DMS53 treated with DMSO at 0.1 percent for 48 hours (cell line): ENCODE measurements at regions not wholly inside any gene's neighbourhood (a gene's known extent, or its start where the extent isn't known, plus 50 kb on each side); places are given as distances from the start of the nearest gene placed in this dataset.

ENCODE experiments used
- DNase-seq: peaks from one replicate; lab custom pipeline; 2025; ENCODE audit not compliant: unreplicated experiment; lab: John Stamatoyannopoulos, UW

DNA sequence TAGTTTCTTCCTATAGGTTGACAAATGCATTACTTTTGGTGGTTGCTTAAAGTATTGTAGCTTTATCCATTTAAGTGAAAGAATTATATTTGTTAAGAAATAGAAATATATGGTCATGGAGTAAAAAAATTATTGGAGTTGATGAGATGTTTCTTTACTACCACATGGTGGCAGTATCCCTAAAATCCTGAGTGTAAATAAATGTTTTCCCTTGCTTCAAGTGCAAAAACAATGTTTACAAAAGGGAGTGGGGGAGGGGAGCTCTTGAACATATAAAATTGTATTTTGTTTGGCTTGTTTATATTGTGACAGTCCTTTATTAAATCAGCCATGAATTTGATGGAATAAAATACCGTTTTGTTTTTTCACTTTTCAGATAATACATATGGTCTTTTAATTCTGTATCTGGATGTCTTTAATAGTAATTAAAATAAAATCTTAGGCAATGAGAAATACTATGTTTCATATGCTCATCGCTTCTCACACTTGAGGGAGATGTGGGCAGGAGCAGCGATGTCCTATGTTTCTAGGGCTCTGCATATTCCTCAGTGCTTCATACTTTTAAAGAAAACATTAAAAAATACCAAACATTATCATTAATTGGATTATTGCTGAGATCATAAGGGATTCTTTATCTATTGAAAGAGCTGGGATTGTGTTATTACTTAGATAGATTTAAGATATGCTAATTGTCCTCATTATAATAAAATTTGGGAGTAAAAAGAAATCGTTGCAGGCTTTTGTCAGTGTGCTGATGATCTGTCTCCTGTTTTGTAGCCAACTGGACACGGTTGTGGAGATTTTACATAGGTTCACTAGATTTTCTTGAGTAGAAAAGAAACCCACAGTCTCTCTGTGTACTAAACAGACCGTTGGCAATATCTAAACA lies 349.7 kb downstream of the TUSC7 start:
- peak; percentile 71 for DNase-seq

DNA sequence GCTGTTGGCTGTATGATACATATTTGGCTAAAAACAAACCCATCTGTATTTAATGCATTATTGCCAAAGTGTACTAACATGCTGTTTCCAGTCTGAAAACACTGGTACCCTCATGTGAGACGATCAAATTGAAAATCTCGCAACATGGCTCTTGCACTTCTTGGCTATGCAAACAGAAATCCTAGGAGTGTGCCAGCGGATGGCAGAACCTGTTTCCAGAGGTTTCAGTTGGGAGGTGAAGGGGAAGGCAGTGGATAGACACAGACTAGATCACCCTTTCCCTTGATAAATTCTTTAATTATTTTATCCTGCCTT lies 350.3 kb downstream of the TUSC7 start:
- DNase-seq: peak; percentile 60

DNA sequence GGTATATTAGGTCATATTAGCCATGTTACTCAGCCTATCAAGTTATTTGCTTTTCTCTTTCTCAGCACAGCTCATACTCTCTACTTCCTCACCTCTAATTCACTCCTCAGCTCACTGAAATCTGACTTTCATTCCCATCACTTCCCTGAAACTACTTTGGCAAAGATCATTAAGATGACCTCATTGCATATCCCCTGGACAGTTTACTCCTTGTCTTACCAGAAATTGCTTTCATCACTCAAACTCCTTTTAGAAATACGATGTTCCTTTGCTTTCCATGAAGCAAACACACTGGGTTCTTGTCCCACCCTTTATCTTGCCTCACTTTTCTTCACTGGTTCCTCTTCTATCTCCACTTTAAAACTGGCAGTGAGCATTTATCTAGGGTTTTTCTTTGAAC lies 354.4 kb downstream of the TUSC7 start:
- no peak for DNase-seq

DNA sequence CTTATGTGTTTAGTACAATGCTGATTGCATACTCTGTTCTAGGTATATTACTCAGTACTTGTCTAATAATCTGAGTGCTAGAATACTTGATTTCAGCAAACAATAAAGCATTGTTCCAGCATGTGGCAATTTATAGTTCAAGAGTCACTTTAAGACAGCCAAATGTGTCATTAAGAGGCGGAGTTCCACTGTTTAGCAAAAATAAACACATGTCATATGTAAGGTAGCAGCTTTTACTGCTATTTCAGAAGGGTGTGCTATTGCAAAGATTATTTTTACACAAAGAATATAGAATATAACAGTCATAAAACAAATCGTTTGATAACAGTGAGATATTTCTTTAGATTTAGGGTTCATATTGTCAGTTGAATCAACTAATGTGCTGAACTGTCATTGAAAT lies 358.7 kb downstream of the TUSC7 start:
- DNase-seq: no peak

DNA sequence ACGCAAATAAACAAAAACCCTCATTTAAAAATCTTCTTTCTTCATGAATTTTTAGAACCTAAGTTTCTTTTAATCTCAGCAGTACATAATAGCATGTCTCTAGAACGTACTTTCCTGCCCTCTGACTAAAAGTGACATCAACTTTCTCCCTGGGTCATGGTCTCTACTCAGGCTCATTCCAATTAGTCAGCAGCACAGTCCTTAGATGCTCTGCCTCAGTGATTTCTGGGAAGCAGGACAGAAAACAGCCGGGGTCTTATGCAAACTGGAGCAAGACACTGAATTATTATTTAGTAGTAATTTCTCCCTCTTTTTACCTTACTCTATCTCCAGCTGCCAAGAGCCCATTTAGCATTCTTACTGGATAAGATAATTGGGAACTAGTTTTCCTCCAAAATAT lies 365.2 kb downstream of the TUSC7 start:
- DNase-seq: no peak

DNA sequence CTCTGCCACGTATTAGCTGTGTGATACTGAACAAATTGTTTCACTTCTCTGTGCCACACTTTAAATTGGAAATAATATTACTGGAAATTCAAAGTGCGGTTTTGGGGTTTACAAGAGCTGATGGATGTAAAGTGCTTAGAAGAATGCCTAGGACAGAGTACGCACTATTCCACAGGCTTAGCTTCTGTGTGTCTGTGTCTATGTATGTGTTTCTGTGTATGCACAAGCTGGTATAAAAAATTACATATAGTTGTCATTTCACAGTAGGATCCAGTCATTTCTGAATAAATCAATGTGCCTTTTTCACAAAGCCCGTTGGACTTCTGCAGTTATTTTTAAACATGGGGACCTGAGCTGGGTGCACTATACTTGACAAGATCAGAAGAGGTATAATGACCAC lies 370.4 kb downstream of the TUSC7 start:
- DNase-seq: no peak

DNA sequence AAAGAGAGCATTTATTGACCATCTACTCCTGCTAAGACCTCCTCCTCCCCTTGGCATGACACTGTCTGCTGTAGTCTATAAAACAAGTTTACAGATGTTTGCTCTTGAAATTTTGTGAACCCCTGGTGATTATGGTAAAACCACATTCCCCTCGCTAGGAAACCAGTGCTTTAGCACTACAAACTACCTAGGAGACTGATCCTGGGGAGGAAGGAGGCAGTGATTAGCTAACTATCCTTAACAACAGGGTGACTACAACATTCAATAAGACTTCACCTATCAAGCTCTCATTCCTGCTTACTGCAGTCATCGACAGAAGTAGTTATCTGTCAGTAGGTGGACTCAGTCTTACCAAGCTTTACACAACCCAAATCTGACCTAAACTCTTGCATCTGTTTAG lies 371.3 kb downstream of the TUSC7 start:
- no peak for DNase-seq

DNA sequence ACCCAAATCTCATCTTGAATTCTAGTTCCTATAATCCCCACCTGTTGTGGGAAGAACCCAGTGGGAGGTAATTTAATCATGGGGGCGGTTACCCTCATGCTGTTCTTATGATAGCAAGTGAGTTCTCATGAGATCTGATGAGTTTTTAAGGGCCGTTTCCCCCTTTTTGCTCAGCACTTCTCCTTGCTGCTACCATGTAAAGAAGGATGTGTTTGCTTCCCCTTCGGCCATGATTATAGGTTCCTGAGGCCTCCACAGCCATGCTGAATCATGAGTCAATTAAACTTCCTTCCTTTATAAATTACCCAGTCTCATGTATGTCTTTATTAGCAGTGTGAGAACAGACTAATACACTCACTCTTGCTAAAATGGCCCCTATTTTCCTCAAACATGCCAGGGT lies 374.7 kb downstream of the TUSC7 start:
- DNase-seq: no peak

DNA sequence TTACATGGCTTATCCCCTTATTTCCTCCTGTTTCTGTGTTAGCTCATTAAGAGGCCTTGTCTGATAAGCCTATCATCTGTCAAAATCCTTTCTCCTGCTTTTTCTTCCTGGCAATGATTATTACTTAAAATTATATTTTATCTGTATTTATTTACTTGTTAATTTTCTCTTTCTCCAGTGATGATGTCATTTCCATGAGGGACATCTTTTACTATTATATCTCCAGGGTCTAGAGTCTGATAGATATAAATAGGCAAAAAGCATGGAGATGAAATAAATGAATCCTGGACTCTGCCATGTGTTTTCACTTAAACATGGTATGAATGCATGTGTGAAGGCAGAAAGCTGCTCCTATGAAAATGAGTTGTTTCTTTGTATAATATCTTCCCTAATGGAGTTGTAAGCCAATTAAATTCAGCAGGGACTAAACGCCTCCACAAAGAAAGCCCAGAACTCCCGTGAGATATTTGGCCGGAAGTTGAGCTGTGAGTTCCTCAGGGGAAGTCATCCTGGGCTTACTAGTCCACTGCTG lies 375.2 kb downstream of the TUSC7 start:
- DNase-seq: no peak

DNA sequence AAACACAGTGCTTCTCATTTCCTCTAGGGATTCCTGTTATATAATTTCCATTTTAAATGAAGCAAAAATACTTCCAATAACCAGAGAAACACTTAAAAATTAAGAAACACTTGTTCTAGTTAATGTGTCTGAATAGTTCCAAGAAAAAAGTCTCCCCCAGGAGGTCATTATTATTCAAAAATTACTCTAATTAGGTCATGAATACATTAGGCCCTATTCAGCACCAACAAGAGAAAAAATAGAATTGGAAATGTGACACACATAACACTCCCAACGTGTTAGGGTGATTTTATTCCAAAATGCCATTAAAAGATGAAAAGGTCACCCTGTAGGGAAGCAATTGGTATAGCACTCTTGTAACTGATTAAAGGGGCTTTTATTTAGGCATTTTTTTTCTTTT lies 382.1 kb downstream of the TUSC7 start:
- no peak for DNase-seq

DNA sequence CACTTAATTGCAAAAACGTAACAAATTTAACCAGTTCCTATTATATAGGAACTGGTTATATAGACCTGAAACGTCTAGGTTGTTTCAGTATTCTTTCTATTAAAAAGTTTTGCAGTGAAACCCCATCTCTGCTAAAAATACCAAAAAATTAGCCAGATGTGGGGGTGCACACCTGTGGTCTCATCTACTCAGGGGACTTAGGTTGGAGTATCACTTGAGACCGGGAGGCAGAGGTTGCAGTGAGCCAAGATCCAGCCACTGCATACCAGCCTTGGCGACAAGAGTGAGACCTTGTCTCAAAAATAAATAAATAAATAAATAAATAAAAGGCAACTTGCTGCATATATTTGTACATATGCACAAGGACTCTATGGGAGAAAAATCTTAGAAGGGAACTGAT lies 387.0 kb downstream of the TUSC7 start:
- DNase-seq: no peak

DNA sequence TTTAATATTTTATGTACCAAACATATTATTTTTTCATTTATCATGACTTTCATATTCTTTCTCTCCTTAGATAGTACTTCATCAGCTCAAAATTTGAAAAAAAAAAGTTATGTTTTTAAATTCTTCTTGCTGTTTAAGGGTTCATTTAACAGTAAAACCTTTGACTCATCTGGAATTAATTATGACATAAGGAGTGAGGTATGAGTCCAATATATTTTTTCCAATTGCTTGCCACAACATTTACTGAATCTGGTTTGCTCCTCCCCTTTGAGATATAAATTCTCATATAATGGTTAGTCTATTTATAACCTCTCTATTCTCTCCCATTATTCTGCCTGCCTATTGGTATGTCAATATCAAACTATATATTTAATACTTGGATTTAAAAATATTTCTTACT lies 387.8 kb downstream of the TUSC7 start:
- no peak for DNase-seq

DNA sequence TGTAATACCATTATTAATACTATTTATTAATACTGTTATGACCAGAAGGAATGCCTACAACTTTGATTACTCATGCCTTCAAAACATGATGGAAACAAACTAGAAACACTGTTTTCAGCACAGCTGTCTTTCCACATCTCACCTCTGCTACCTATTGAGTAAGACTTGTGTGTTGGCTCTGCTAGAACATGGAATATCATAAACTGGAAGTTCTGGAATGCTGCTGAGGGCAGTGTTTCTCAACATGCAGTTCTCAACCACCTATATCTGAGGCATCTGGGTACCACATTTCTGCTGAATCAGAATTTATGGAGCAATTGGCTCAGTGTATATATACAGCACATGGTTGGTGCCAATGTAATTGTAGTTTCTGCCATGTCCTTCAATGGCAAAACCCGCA lies 392.1 kb downstream of the TUSC7 start:
- DNase-seq: no peak

DNA sequence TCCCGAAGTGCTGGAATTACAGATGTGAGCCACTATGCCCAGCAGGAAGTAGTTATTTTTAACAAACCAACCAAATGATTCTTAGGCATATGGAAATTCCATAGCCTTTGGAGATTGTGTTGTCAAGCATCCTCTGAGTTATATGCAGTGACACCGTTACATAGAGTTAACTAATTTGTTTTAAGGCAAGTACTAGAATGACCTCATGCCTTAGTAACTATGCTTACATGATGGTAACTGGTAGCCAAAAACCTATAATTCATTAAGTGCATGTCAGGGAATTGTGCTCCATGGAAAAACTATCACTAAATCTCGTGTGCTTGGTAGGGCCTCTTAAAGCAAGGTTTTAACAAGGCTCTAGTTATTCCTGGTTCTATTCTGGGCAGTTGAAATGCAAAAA lies 392.8 kb downstream of the TUSC7 start:
- DNase-seq: no peak

DNA sequence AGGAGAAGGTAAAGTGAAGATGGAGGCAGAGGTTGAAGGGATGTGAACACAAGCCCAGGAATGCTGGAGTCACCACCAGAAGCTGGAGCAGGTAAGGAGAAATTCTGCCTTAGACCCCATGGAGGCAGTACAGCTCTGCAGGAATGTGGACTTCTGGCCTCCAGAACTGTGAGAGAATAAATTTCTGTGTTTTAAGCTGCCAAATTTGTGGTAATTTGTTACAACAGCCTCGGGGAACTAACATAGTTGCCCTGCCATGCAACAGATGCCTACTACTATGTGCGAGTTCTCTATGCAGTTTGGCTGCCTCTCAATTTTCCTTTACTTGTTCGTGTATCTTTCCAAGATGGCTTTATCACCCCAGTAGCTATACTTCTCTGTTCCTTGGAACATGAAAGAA lies 394.1 kb downstream of the TUSC7 start:
- DNase-seq: no peak

DNA sequence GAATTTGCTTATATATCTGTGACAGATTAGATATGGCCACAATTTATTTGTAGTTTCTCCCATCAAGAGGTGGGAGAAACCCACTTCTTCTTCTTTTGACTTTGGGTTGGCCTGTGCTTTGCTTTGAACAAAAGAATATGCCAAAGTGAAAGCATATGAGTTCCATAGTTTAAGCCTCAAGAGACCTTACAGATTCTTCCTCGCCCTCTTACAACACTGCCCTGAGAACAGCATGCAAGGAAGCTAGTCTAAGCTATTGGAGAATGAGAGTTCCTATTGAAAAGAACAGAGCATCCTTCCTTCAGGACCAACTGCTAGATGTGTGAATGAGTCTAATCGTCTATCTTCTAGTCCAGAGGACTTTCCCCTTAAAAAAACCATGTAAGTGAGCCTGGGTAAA lies 394.8 kb downstream of the TUSC7 start:
- DNase-seq: no peak

DNA sequence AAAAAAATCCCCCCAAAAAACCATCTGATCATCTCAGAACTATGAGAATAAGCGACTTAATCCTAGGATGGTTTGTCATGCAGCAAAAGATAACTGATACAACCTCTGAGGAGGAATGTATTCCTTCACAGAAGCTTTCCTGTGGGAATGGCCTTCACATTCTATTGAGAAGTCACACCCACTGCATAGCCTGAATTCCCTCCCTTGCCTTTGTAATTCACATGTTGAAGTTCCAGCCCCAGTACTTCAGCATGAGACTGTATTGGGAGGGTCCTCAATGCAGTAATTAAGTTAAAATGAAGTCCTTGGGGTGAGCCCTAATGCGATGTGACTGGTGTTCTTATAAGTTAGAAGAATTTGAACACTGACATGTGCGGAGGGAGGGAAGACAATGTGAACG lies 395.2 kb downstream of the TUSC7 start:
- no peak for DNase-seq

DNA sequence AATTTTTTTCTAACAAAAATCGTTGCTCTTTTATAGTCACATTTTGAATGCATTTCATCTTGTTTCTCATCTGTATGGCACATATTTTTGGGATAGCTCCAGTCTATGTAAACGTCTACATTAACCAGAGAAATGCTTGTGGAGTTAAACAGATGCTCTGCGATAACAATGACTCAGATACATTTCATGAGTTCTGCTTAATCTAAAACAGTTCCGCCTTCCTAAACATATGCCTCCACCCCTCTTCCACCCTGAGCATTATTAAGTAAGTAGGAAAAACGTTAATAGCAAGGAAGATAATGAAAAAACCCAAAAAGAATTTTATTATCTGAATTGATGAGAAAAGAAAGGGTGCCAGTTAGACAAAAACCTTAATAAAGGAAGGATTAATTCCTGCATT lies 396.1 kb downstream of the TUSC7 start:
- no peak for DNase-seq

DNA sequence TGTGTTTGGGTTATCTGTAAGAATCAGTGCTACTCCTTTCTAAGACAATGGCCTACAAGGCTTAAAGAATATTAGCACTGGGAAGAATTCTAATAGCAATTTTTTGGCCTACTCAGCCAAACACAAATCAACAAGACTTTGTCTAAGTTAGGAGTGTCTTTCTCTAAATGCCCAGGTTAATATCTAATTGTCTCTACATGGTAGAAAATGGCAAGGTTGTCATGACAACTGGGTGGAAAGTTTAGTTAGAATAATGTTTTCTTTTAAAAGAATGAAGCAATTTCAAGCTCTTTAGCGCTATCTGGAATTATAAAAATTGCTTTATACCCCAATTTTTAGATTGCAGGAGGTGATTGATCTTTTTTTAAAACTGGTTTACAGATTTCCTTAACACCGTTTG lies 396.8 kb downstream of the TUSC7 start:
- DNase-seq: no peak

DNA sequence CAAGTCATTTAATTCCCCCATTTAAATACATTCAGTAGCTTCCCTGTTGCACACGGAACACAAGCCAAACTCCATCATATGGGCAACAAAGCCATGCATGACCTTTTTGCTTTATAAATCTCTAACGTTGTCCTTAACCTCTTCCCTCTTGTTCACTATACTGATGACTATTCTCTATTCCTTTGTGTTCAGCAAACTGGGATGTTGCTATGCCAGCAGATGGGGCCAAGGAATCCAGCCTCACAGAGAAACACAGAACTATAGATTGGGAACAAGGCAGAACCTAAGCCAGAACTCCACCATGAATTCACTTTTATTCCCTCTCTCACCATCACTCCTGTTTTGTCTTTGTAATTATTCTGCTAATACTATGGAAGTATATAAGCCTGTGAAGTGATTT lies 398.4 kb downstream of the TUSC7 start:
- DNase-seq: no peak

DNA sequence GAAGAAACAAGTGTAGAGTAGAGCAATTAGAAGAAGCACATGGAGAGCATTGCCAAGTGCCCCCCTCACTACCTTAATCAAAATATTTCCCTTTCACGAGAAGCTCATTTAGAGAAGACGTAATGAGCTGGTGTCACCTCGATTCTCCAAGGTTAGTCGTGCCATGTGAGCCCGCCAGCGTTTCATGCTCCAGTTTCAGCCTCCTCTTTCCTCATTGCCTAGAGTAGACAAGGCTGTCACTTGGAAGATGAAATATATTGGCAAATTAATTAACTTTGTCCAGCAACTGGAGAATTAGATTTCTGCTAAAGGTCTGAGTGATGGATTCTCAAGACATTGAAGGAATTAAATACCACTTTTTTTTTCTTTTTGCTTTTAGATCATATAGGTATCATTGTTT lies 399.6 kb downstream of the TUSC7 start:
- no peak for DNase-seq

DNA sequence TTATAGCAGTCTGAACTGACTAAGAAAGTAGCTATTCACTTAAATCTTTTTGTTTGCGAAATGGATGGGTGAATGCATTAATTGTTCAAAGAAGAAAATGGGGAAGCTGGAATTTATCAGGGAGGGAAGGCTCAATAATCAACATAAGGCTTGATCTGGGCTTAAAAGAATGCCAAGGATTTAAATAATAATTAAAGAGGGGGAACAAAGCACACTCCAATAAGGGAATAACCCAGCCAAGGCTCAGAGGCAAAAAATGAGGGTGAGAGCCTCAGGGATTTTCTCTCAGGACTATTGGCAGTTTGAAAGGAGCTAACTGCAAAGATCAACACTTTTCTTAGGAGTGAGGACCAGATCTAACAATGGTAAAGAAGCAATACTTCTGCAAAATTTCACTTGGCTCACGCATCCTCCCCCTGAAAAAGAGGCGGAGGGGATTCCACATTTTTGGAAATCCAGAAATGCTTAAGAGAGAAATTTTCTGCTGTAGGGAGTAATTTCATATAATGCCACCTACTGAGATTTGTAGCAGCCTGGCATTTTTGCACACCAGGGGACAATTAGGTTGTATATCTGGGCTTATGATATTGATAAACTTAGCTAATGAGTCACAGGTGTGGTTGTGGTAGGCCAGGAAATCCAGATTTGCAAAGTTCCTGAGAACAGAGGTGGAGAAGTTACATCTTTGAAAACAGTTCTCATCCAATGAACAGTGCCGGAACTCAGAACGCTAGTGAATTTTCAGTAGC lies 405.1 kb downstream of the TUSC7 start:
- DNase-seq: no peak
